Psoas muscle (tissue), 7 donors: ENCODE measurements at regions not wholly inside any gene's neighbourhood (a gene's known extent, or its start where the extent isn't known, plus 50 kb on each side); places are given as distances from the start of the nearest gene placed in this dataset.
"Not testable (repeated sequence)": the region's sequence is repeated elsewhere in the genome, so short reads cannot be mapped to it uniquely, and the experiment has no call there.

Experiments
- ATAC-seq, 4 donors: fragments of 200-7000 bp; cut with Tn5 transposase; one replicate each; pipeline ENCODE4 v1.9.1; 2020; ENCODE audit warnings: moderate library complexity in 3 of 4, mild to moderate bottlenecking in 2 of 4
- DNase-seq, 2 donors: peaks; one replicate each; pipeline ENCODE4 v3.0.0-alpha.2; 2020
- H3K27ac ChIP-seq: fragments of 200-600 bp; one replicate; pipeline ENCODE4 v1.8.0; 2022
- H3K27me3 ChIP-seq, 3 donors: fragments of 200-600 bp in 1 of 3; one replicate each; pipeline versions ENCODE4 v1.6.1 to v1.8.0; 2013 to 2022; ENCODE audit warnings: low read length in 2 of 3, mild to moderate bottlenecking in 2 of 3, moderate library complexity in 1 of 3; ENCODE audit not compliant: insufficient read depth in 3 of 3
- H3K36me3 ChIP-seq, 2 donors: fragments of 200-600 bp in 1 of 2; one replicate each; pipeline versions ENCODE4 v1.6.1 to v1.8.0; 2013 to 2022; ENCODE audit warnings: low read depth in 1 of 2, mild to moderate bottlenecking in 1 of 2, moderate library complexity in 1 of 2; ENCODE audit not compliant: insufficient read depth in 1 of 2
- H3K4me1 ChIP-seq: fragments of 200-600 bp; one replicate; pipeline ENCODE4 v1.8.0; 2022
- H3K4me3 ChIP-seq: fragments of 200-600 bp; one replicate; pipeline ENCODE4 v1.8.0; 2022; ENCODE audit warnings: mild to moderate bottlenecking
- H3K9me3 ChIP-seq: fragments of 200-600 bp; one replicate; pipeline ENCODE4 v1.8.0; 2022
- CTCF ChIP-seq: fragments of 200-600 bp; IDR thresholded peaks from one replicate; pipeline ENCODE4 v1.8.0; 2022; ENCODE audit warnings: antibody characterized with exemption
- WGBS, 3 donors: extraction: QIAGEN DNeasy Blood & Tissue Kit; methylation state at CpG; one replicate each; pipeline versions ENCODE4 v1.1.6 to v1.1.7; 2013; 5-methylcytosine and 5-hydroxymethylcytosine counted together
- intact Hi-C, 2 donors: fragments of 100-400 bp; cut with DNase I; formaldehyde crosslinking; loops; one replicate each; pipeline versions ENCODE4 v1.11.0 to v1.14.2; 2022
- donor health status: healthy with polysubstance abuse.
- donor health status: DM: no; HTN: no; CAD: no; lungs with moderate emphysema.
- donor health status: Bipolar disorder and iron deficiency.
- donor health status: healthy.
- donor health status: DM: yes; HTN: yes; CAD: no.
- donor health status: DM: no; HTN: no; CAD: no.
- donor health status: DM: yes; HTN: yes; CAD: no.

GRCh38 chr3:110324171-110324705, 747.4 kb upstream of the NECTIN3 start:
- intact Hi-C loops, result no loop called here
- Histone ChIP-seq H3K9me3 (no peaks in the 10 kb centered on the region), H3K4me3 (no peak overlapping the region), H3K4me1 (no peaks in the 10 kb centered on the region), H3K36me3 (no peaks in the 10 kb centered on the region), H3K27me3 (no peaks in the 10 kb centered on the region), H3K27ac (no peak overlapping the region)
- DNase-seq (no peak), ATAC-seq (no peak)
- WGBS, 3 donors, result 65 to 69% (median 66%) methylated on average over 3 of the region's 3 CpGs
- TF ChIP-seq CTCF, result no peak

- DNase-seq (no peak), ATAC-seq (no peak)
- no peaks in the 10 kb centered on the region for H3K36me3 ChIP-seq
- H3K4me1 ChIP-seq, result no peaks in the 10 kb centered on the region
- no peaks in the 10 kb centered on the region for H3K9me3 ChIP-seq
- H3K4me3 ChIP-seq, result no peak overlapping the region
- no peak overlapping the region for H3K27ac ChIP-seq
- intact Hi-C loops, result no loop called here
- TF ChIP-seq CTCF, result no peak
- 90 to 94% (median 92%) methylated on average over 2 of the region's 2 CpGs for WGBS, 3 donors
- H3K27me3 ChIP-seq, result no peaks in the 10 kb centered on the region
These were observed 743.7 kb upstream of the NECTIN3 start for GRCh38 chr3:110327870-110328269.

- intact Hi-C loops, H3K4me3 ChIP-seq, H3K27me3 ChIP-seq, H3K9me3 ChIP-seq, H3K27ac ChIP-seq, H3K36me3 ChIP-seq, ATAC-seq, H3K4me1 ChIP-seq, DNase-seq: not testable (repeated sequence)
- 79 to 87% (median 82%) methylated on average over 2 of the region's 2 CpGs for WGBS, 3 donors
These were observed 740.1 kb upstream of the NECTIN3 start for GRCh38 chr3:110331562-110331961.

GRCh38 chr3:110332629-110333028, 739.0 kb upstream of the NECTIN3 start:
- H3K4me1 ChIP-seq, result no peaks in the 10 kb centered on the region

GRCh38 chr3:110341047-110341446, 730.6 kb upstream of the NECTIN3 start:
- TF ChIP-seq CTCF, result no peak
- no peak overlapping the region for H3K4me3 ChIP-seq
- intact Hi-C loops, result no loop called here
- H3K27ac ChIP-seq, result no peak overlapping the region
- H3K4me1 ChIP-seq, result no peaks in the 10 kb centered on the region
- H3K36me3 ChIP-seq, result no peaks in the 10 kb centered on the region
- H3K27me3 ChIP-seq, result no peaks in the 10 kb centered on the region
- peaks cover 10% of the 10 kb centered on the region for H3K9me3 ChIP-seq
- no peak for DNase-seq
- no peak for ATAC-seq
- 89 to 93% (median 92%) methylated on average over 2 of the region's 2 CpGs for WGBS, 3 donors

More at GRCh38 chr3:110332629-110333028, 739.0 kb upstream of the NECTIN3 start:
- Histone ChIP-seq H3K27ac (no peak overlapping the region), H3K9me3 (peaks cover 10% of the 10 kb centered on the region), H3K4me3 (no peak overlapping the region), H3K27me3 (no peaks in the 10 kb centered on the region), H3K36me3 (no peaks in the 10 kb centered on the region)
- DNase-seq, result no peak
- TF ChIP-seq CTCF, result no peak
- 68 to 71% (median 68%) methylated on average over 3 of the region's 3 CpGs for WGBS, 3 donors
- intact Hi-C loops, result no loop called here
- no peak for ATAC-seq
